DMS53 treated with DMSO at 0.1 percent for 48 hours (cell line): ENCODE measurements at regions not wholly inside any gene's neighbourhood (a gene's known extent, or its start where the extent isn't known, plus 50 kb on each side); places are given as distances from the start of the nearest gene placed in this dataset.

ENCODE experiments used
- DNase-seq: peaks from one replicate; lab custom pipeline; 2025; ENCODE audit not compliant: unreplicated experiment; lab: John Stamatoyannopoulos, UW

GRCh38 chr2:173467751-173468150 is 113.1 kb downstream of the CDCA7 start:
- no peak for DNase-seq

DNA sequence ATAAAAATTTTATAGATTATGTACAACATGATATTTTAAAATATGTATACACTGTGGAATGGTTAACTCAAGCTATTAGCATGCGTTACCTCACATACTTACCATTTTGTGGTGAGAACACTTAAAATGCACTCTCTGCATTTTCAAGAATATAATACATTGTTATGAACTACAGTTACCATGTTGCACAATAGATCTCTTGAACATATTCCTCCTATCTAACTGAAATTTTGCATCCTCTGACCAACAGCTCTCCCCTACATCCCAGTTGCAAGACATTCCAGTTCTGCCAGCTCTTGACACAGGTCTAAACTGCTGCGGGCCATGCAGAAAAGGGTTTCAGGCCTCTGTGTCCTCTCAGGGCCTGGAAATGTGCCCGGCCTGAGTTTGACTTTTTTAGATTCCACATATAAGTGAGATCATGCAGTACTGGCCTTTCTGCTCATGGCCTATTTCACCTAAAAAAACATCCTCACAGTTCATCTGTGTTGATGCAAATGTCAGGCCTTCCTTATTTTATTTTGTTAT is 113.7 kb downstream of the CDCA7 start:
- no peak for DNase-seq

- DNase-seq, result no peak
These were observed 117.4 kb downstream of the CDCA7 start for GRCh38 chr2:173472112-173472511.

DNA sequence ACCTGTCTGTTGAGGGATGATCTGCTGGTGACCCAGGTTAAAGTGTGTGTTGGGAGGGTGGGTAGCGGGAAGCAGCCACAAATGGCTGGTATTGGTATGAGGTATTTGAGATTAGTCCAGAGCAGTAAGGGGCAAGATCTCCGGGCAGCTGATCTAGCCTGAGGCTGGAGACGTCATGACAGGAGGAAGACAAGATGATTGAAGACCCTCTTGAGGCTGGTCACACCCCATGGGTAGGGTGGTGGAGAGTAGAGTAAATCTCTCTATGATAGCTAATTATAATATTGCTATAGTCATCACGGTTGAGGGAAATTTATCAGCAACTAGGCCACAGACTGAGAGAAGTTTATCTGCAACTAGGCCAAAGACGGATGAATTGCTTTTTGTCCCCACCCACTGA is 128.5 kb downstream of the CDCA7 start:
- no peak for DNase-seq

- no peak for DNase-seq
These were observed 134.2 kb downstream of the CDCA7 start for GRCh38 chr2:173488861-173489260.

DNA sequence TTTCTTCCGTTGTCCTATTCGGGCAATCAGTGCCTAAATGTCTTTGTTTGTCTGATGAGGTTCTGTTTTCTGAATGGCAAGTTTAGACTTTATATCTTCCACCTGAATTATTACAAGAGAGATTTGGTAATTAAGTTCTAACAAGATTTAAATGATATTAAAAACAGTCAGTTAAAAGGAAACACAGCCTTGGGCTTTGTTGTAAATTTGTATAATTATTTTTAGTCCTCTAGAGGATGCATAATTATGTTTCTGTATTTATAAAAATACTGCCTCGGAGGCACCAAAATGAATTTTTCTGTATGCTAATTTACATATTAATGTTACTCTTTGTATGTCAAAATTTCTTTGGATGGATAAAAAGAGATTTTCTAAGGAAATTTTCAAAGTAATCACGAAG is 136.7 kb downstream of the CDCA7 start:
- DNase-seq, result no peak

DNA sequence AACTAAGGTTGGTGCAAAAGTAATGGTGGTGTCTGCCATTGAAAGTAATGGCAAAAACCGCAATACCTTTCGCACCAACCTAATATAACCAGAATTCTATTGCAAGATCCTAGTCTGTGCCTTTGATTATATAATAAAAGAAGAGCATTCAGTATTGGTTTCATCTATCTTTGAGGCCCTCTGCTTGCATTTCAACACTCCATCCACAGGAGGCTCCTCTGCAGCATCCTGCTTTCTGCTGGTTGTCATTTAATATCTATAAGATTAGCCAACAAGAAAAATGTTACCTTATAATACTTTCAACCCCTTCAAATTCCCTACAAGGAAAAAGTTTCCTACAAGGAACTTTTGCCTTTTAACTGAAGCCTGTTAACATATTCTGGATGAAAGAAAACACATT is 139.2 kb downstream of the CDCA7 start:
- no peak for DNase-seq

DNA sequence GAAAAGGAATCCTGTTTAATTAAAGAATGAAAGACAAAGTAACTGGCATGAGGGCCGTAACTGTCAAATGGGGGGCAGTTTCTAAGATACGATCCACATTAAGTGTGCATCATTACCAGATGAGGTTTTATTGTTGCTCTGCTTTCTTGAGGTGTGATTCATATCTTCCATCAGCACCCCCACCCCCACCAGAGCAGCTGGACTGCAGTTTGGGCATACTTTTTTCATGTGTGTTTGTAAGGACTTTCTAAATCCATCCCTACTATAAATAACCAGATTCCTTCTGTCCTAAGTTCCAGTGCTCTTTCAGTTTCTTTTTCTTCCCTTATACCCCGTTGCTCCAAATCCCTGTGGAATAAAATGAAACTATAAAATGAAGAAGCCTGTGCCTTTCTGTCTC is 142.1 kb downstream of the CDCA7 start:
- DNase-seq, result no peak

GRCh38 chr2:173500953-173501352 is 146.3 kb downstream of the CDCA7 start:
- no peak for DNase-seq

DNA sequence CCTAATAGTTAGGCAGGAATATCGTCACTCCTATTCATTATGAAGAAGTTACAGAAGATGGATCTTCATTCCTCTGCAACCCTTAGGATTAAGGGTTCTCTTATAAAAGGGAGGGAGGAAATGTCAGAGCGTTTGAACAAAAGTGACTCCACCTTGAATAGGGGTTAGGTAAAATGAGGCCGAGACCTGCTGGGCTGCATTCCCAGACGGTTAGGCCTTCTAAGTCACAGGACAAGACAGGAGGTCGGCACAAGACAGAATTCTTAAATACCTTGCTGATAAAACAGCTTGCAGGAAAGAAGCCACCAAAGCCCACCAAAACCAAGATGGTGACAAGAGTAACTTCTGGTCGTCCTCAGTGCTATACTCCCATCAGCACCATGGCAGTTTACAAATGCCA is 147.6 kb downstream of the CDCA7 start:
- DNase-seq, result no peak

- peak; percentile 92 for DNase-seq
These were observed 156.7 kb downstream of the CDCA7 start for GRCh38 chr2:173511357-173511756.

GRCh38 chr2:173511942-173512341 is 157.3 kb downstream of the CDCA7 start:
- no peak for DNase-seq

DNA sequence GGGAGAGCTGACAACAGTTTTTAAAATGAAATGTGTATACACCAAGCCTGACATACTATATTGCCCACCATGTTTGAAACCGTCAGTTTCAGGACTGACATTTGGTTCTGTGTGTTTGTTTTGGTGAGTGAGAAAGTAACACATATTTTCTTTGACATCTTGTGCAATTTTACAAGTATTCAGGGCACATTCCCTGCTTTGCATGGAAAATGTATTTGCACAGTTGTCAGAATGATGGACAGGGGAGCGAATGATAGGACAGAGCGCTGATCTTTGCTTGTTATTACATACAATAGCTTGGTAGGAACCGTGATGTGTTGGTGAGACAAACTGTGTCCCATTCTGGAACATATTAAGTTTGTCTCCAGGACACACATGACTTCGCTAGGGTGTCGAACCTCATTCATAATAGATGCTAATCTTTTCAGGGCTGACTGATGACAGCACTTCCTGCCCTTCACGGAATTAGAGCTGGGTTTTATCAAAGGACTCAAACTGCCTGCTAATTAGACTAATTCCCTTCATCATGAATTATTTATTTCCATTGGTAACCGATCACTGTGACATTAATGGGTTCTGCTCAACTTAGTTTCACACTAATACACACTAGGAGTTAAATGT is 158.5 kb downstream of the CDCA7 start:
- DNase-seq, result no peak

DNA sequence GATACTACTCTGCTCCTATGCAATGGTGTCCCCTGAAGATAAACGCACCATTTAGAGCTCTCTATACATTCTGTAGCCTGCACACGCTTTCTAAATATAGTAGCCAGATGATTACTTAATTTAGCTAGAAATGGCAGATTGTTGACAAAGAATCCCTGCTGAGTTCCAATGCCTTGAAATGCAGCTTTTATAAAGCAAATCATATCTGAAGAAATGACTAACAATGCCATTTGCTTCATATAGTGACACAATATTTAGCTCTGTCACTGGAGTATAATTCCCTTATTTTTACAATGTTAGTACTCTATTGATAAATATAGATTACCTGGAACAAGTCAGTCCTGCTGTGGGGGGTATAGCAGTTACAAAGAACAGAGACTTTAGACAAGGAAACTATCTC is 166.2 kb downstream of the CDCA7 start:
- no peak for DNase-seq

DNA sequence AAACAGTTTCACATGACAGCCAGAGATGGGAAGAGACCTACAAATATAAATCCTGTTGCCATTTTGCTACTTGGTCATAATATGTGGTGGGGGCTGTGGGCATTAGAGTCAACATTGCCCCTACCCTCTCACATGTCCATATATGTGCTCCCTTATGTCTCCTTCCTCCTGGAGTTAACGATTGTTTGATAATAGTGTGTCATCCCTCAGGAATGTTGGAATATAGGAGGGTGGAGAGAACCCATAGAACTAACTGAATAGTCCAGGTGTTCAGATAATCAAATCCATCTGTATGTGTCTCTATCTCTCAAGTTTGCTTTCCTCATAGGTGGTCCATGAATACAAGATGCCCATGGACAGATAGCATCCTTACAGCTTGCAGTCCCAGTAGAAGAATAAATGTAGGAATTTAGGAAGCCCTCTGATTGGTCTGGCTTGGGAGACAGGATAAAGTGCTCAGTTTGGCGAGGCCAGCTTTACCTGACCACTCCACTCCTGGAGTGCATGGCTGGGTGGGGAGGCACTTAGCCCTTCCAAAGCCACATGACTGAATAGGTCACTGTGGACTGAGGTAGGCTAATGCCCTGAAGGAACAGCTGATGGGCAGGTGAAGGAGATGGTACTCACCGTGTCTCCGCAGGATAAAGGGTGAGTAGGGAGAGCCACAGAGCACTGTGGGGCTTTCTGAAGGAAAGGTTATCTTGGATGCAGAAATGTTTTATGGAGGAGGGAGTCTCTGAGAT is 166.9 kb downstream of the CDCA7 start:
- peak; percentile 14 for DNase-seq

GRCh38 chr2:173523497-173523896 is 168.8 kb downstream of the CDCA7 start:
- DNase-seq, result no peak

DNA sequence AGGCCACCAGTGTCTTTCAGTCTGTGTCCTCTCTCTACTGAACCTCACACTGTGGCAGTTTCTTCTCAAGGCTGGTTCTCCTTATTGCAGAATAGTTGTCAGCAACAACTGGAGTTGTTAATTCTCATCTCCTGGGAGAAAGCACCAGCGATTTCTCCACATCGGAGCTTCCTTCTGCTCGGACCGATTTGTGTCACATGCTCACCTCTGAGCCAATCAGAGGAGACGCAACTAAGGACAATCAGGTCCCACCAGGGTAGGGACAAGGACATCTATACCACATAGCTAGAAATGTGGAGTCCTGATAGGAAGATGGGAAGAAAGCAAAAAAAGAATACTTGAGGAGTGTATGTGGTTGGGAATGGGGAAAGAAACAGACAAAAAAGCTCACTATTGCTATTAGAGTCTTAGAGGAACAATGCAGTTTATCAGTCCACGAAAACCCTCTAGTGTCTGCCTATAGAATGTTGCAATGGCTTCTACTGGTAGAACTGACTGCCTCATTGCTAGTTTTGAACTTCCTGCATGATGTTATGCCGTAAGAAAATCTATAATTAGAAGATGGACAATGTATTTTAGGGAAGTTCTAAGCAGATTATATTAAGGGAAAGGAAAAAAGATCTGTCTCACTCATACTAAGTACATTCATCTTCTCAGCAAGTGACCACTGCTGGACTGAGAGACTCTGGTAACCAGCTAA is 169.7 kb downstream of the CDCA7 start:
- DNase-seq, result no peak

DNA sequence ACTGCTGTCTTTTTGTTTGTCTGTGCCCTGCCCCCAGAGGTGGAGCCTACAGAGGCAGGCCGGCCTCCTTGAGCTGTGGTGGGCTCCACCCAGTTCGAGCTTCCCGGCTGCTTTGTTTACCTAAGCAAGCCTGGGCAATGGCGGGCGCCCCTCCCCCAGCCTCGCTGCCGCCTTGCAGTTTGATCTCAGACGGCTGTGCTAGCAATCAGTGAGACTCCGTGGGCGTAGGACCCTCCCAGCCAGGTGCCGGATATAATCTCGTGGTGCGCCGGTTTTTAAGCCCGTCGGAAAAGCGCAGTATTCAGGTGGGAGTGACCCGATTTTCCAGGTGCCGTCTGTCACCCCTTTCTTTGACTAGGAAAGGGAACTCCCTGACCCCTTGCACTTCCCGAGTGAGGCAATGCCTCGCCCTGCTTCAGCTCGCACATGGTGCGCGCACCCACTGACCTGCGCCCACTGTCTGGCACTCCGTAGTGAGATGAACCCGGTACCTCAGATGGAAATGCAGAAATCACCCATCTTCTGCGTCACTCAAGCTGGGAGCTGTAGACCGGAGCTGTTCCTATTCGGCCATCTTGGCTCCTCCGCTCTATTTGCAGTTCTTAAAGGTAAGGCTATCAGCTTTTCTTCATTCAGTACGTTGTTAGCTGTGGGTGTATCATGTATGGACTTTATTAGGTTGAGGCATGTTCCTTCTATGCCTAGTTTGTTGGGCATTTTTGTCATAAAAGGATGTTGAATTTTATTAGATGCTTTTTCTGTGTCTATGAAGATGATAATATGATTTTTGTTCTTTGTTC is 178.3 kb downstream of the CDCA7 start:
- DNase-seq, result peak; percentile 64

- no peak for DNase-seq
These were observed 183.0 kb downstream of the CDCA7 start for GRCh38 chr2:173537694-173538093.

GRCh38 chr2:173539615-173540014 is 184.9 kb downstream of the CDCA7 start:
- no peak for DNase-seq

GRCh38 chr2:173544641-173545363 is 190.1 kb downstream of the CDCA7 start:
- no peak for DNase-seq
